Muscle layer of duodenum (tissue), 2 donors: ENCODE measurements at regions not wholly inside any gene's neighbourhood (a gene's known extent, or its start where the extent isn't known, plus 50 kb on each side); places are given as distances from the start of the nearest gene placed in this dataset.
"Not testable (repeated sequence)": the region's sequence is repeated elsewhere in the genome, so short reads cannot be mapped to it uniquely, and the experiment has no call there.

Source experiments
- H3K27ac ChIP-seq: one replicate; pipeline ENCODE4 v1.7.0; 2013; ENCODE audit warnings: mild to moderate bottlenecking, low read length
- H3K27me3 ChIP-seq: one replicate; pipeline ENCODE4 v1.7.0; 2013; ENCODE audit warnings: low read depth, mild to moderate bottlenecking, control low read depth, low read length
- H3K36me3 ChIP-seq, 2 donors: one replicate each; pipeline ENCODE4 v1.7.0; 2013; ENCODE audit warnings: low read length in 2 of 2, control low read depth in 1 of 2, mild to moderate bottlenecking in 1 of 2; ENCODE audit not compliant: insufficient read depth in 2 of 2, control insufficient read depth in 1 of 2
- H3K4me1 ChIP-seq, 2 donors: one replicate each; pipeline ENCODE4 v1.7.0; 2013; ENCODE audit warnings: low read length in 2 of 2, mild to moderate bottlenecking in 2 of 2, control low read depth in 1 of 2, moderate library complexity in 1 of 2; ENCODE audit not compliant: insufficient read depth in 2 of 2, control insufficient read depth in 1 of 2
- H3K4me3 ChIP-seq, 2 donors: one replicate each; pipeline ENCODE4 v1.7.0; 2013; ENCODE audit warnings: low read length in 2 of 2, low read depth in 1 of 2, mild to moderate bottlenecking in 1 of 2
- H3K9me3 ChIP-seq, 2 donors: one replicate each; pipeline ENCODE4 v1.7.0; 2013; ENCODE audit warnings: low read length in 2 of 2, control low read depth in 1 of 2, mild to moderate bottlenecking in 1 of 2; ENCODE audit not compliant: control insufficient read depth in 1 of 2
- donor health status: healthy.

- Histone ChIP-seq H3K27me3 (no peaks in the 10 kb centered on the region), H3K4me1 (peaks cover 0 to 6% of the 10 kb centered on the region in 2 donors), H3K27ac (no peak overlapping the region), H3K9me3 (no peaks in the 10 kb centered on the region), H3K36me3 (no peaks in the 10 kb centered on the region), H3K4me3 (no peak overlapping the region)
These were observed 128.8 kb downstream of the RASSF10 start for GRCh38 chr11:13137844-13138301.

GRCh38 chr11:13139085-13139484, 130.0 kb downstream of the RASSF10 start:
- H3K27ac ChIP-seq, H3K4me3 ChIP-seq, H3K4me1 ChIP-seq, H3K27me3 ChIP-seq, H3K36me3 ChIP-seq, H3K9me3 ChIP-seq: not testable (repeated sequence)

GRCh38 chr11:13140028-13140870, 131.1 kb downstream of the RASSF10 start:
- Histone ChIP-seq H3K27ac (no peak overlapping the region), H3K27me3 (no peaks in the 10 kb centered on the region), H3K9me3 (no peaks in the 10 kb centered on the region)

GRCh38 chr11:13140873-13141655, 131.9 kb downstream of the RASSF10 start:
- Histone ChIP-seq H3K27me3 (no peaks in the 10 kb centered on the region), H3K4me3 (no peak overlapping the region), H3K9me3 (no peaks in the 10 kb centered on the region), H3K36me3 (no peaks in the 10 kb centered on the region), H3K4me1 (peaks cover 1 to 5% of the 10 kb centered on the region in 2 donors), H3K27ac (no peak overlapping the region)

More at GRCh38 chr11:13140028-13140870, 131.1 kb downstream of the RASSF10 start:
- H3K4me3 ChIP-seq, result no peak overlapping the region
- H3K4me1 ChIP-seq, result peaks cover 5 to 6% of the 10 kb centered on the region in 2 donors
- no peaks in the 10 kb centered on the region for H3K36me3 ChIP-seq

- H3K27ac ChIP-seq, result no peak overlapping the region
- H3K27me3 ChIP-seq, result no peaks in the 10 kb centered on the region
- no peaks in the 10 kb centered on the region for H3K36me3 ChIP-seq
- peaks cover 0 to 5% of the 10 kb centered on the region in 2 donors for H3K4me1 ChIP-seq
- H3K9me3 ChIP-seq, result no peaks in the 10 kb centered on the region
- no peak overlapping the region for H3K4me3 ChIP-seq
These were observed 132.9 kb downstream of the RASSF10 start for GRCh38 chr11:13141731-13142709.

- Histone ChIP-seq H3K9me3 (no peaks in the 10 kb centered on the region), H3K27ac (no peak overlapping the region), H3K4me3 (no peak overlapping the region), H3K36me3 (no peaks in the 10 kb centered on the region), H3K4me1 (peaks cover 0 to 5% of the 10 kb centered on the region in 2 donors), H3K27me3 (no peaks in the 10 kb centered on the region)
These were observed 133.9 kb upstream of the BMAL1 start for GRCh38 chr11:13143486-13144297.

- H3K4me3 ChIP-seq, result no peak overlapping the region
- H3K27me3 ChIP-seq, result no peaks in the 10 kb centered on the region
- H3K36me3 ChIP-seq, result no peaks in the 10 kb centered on the region
- H3K27ac ChIP-seq, result no peak overlapping the region
- H3K9me3 ChIP-seq, result no peaks in the 10 kb centered on the region
- H3K4me1 ChIP-seq, result peaks cover 0 to 5% of the 10 kb centered on the region in 2 donors
These were observed 132.1 kb upstream of the BMAL1 start for GRCh38 chr11:13145461-13145860.

- no peaks in the 10 kb centered on the region for H3K4me1 ChIP-seq
- H3K4me3 ChIP-seq, result no peak overlapping the region
- H3K27ac ChIP-seq, result no peak overlapping the region
- H3K36me3 ChIP-seq, result no peaks in the 10 kb centered on the region
- no peaks in the 10 kb centered on the region for H3K9me3 ChIP-seq
- H3K27me3 ChIP-seq, result no peaks in the 10 kb centered on the region
These were observed 127.6 kb upstream of the BMAL1 start for GRCh38 chr11:13149991-13150390.

GRCh38 chr11:13150487-13150886, 127.1 kb upstream of the BMAL1 start:
- no peak overlapping the region for H3K4me3 ChIP-seq
- H3K36me3 ChIP-seq, result no peaks in the 10 kb centered on the region
- H3K4me1 ChIP-seq, result no peaks in the 10 kb centered on the region
- no peaks in the 10 kb centered on the region for H3K27me3 ChIP-seq
- H3K9me3 ChIP-seq, result no peaks in the 10 kb centered on the region
- no peak overlapping the region for H3K27ac ChIP-seq

GRCh38 chr11:13152264-13152663, 125.3 kb upstream of the BMAL1 start:
- Histone ChIP-seq H3K27ac (no peak overlapping the region), H3K36me3 (no peaks in the 10 kb centered on the region), H3K9me3 (no peaks in the 10 kb centered on the region), H3K4me3 (no peak overlapping the region), H3K27me3 (no peaks in the 10 kb centered on the region), H3K4me1 (no peaks in the 10 kb centered on the region)
